ENCODE measurements at regions not wholly inside any gene's neighbourhood (a gene's known extent, or its start where the extent isn't known, plus 50 kb on each side); places are given as distances from the start of the nearest gene placed in this dataset.

DNA sequence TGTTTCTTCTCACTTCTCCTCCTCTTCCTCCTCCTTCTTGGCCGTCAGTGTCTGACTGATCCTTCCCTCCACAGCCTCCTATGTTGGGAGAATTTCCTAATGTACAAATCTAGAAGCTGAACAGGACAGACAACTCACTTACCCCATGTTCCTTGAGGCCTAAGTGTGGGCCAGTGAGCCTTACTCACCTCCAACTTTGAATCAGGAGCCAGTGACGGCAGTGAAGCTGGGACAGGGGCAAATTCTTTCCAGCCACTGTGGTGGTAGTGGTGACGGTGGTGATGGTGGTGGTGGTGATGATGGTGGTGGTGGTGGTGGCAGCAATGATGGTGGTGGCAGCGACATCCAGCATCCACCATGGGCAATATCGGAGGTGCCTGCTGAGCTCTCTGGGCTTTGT lies 166.3 kb downstream of the FAM43A start:
- no peak for DNase-seq
- no peaks in the 10 kb centered on the region for H3K4me1 Mint-ChIP-seq (ENCODE audit: low read depth)
- no peaks in the 10 kb centered on the region for H3K36me3 Mint-ChIP-seq (ENCODE audit: low read depth)
- no peak overlapping the region for H3K4me3 Mint-ChIP-seq
- H3K27ac Mint-ChIP-seq = no peak overlapping the region
- H3K27me3 Mint-ChIP-seq = no peaks in the 10 kb centered on the region
- no peaks in the 10 kb centered on the region for H3K9me3 Mint-ChIP-seq

DNA sequence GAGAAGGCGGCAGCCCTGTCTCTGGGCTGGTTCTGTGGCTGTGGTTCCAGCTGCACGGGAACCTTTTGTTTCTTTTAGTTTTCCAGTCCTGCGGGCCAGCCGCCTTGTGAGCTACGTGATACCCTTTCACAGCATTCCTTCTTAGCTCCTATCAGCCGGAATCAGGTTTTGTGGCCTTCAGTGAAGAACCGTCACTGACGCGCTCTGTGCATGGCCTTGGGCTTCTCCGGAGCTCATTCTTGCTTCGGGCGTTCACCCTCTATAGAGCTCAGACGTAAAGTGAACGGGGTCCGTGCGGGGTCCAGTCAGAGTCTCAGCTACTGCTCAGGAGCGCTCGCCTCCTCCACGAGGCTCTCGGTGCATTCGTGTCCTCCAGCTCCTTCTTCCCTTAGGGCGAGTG lies 166.7 kb downstream of the FAM43A start:
- no peaks in the 10 kb centered on the region for H3K36me3 Mint-ChIP-seq (ENCODE audit: low read depth)
- no peaks in the 10 kb centered on the region for H3K9me3 Mint-ChIP-seq
- H3K27ac Mint-ChIP-seq = no peak overlapping the region
- H3K27me3 Mint-ChIP-seq = no peaks in the 10 kb centered on the region
- no peak for DNase-seq
- no peaks in the 10 kb centered on the region for H3K4me1 Mint-ChIP-seq (ENCODE audit: low read depth)
- no peak overlapping the region for H3K4me3 Mint-ChIP-seq

DNA sequence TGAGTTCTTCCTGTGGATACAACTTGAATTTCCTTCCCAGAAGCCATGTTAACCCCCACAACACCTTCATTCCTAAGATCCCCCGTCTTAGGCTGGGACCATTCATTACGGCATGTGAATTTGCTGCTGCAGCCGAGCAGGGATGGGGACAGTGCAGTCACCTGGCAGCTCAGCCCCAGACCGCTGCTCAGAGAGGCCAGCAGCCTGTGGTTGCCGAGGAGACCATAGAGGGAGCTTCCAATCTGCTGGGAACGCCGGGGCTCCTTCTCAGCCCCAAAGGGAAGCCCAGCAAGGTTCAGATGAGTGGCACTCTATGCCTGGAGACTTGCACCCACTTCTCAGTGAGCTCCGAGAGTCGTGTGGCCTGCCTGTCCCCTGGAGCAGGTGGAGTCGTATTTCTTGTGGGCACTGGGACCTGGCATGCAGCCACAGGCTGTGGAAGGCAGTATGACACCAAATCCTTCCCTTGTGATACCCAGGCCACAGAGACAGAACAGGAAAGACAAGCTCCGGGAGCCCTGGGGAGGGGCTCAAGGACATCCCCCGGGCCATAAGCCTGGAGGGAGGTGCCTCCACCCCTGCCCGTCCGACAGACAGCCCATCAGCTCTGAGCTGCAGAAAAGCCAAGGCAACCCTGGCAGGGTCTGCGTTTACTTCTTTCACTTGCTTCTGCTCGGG lies 167.3 kb downstream of the FAM43A start:
- Mint-ChIP-seq H3K9me3 (no peaks in the 10 kb centered on the region), H3K27me3 (no peaks in the 10 kb centered on the region), H3K27ac (no peak overlapping the region), H3K4me3 (no peak overlapping the region), H3K4me1 (ENCODE audit: low read depth) (no peaks in the 10 kb centered on the region), H3K36me3 (ENCODE audit: low read depth) (no peaks in the 10 kb centered on the region)
- no peak for DNase-seq

DNA sequence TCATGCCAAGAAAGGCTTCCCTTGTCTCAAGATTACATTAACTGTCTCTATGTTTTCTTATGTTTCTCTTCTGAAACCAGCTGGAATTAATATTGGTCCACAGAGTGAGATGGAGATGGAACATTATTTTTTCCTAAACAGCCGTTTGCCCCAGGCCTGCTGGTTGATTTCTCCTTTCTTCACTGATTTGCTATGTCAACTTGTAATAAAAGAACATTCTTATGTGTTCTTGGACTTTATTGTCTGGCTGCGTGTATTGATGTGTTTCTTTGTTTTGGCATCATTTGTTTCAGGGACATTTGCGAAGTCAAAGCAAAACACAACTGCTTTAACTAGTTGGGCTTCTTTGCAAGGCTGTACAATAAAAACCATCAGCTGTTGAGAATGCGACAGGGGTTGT lies 168.5 kb downstream of the FAM43A start:
- Mint-ChIP-seq H3K27ac (no peak overlapping the region), H3K27me3 (no peaks in the 10 kb centered on the region), H3K36me3 (ENCODE audit: low read depth) (no peaks in the 10 kb centered on the region), H3K9me3 (no peaks in the 10 kb centered on the region), H3K4me1 (ENCODE audit: low read depth) (no peaks in the 10 kb centered on the region), H3K4me3 (no peak overlapping the region)
- DNase-seq = no peak

DNA sequence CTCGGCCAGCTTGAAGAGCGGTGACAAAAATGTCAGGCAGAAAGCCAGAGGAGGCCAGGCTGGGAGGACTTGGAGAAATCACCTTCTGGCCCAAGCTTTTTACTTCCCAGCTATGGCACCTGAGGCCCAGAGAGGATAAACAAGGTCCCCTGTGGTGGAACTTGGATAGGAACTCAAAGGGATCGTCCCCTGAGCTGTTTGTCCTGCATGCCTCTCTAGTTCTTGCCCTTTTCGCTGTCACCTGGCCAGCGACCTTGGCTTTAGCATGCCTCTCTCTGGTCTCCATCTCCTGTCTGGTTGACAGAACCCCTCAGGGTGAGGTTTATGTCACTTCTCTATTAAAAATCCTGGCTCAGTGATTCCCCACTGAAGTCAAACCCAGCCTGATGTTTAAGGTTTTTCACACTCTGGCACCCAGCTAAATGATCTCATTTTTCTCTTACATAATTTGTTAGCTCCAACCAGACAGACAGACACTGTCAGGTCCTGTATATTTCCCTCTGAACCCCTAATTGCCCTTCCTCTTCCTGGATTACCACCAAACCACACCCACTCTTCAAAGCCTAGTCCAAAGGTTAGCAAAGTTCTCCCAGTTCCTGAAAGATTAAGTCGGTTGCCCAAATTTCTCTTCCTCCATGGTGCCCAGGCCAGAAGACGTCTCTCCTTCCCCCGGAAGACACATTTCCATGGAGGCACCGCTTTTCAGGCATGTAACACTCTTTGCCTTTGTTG lies 169.1 kb downstream of the FAM43A start:
- no peaks in the 10 kb centered on the region for H3K27me3 Mint-ChIP-seq
- H3K4me1 Mint-ChIP-seq (ENCODE audit: low read depth) = no peaks in the 10 kb centered on the region
- no peaks in the 10 kb centered on the region for H3K36me3 Mint-ChIP-seq (ENCODE audit: low read depth)
- DNase-seq = no peak
- no peaks in the 10 kb centered on the region for H3K9me3 Mint-ChIP-seq
- no peak overlapping the region for H3K27ac Mint-ChIP-seq
- H3K4me3 Mint-ChIP-seq = no peak overlapping the region

DNA sequence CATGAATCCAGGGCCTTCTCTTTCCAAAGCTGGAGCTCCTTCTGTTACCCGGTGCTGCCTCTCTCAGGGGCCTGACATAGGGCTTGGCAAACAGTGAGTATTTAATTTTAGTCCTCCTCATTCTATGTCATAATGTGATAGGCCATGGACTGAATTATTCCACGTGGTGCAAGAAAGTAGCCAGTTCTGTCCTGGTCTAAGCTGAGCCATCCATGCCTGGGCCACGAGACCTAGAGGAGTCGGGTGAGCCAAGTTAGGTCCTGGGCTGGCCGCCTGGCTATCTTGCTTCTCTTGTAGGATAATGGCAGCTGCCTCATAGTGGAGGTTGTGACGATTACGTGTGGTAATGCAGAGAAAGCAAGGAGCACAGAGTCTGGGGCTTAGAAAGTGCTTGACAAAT lies 170.6 kb downstream of the FAM43A start:
- no peaks in the 10 kb centered on the region for H3K27me3 Mint-ChIP-seq
- H3K4me3 Mint-ChIP-seq = no peak overlapping the region
- no peaks in the 10 kb centered on the region for H3K36me3 Mint-ChIP-seq (ENCODE audit: low read depth)
- no peaks in the 10 kb centered on the region for H3K9me3 Mint-ChIP-seq
- H3K4me1 Mint-ChIP-seq (ENCODE audit: low read depth) = no peaks in the 10 kb centered on the region
- no peak overlapping the region for H3K27ac Mint-ChIP-seq
- DNase-seq = no peak

DNA sequence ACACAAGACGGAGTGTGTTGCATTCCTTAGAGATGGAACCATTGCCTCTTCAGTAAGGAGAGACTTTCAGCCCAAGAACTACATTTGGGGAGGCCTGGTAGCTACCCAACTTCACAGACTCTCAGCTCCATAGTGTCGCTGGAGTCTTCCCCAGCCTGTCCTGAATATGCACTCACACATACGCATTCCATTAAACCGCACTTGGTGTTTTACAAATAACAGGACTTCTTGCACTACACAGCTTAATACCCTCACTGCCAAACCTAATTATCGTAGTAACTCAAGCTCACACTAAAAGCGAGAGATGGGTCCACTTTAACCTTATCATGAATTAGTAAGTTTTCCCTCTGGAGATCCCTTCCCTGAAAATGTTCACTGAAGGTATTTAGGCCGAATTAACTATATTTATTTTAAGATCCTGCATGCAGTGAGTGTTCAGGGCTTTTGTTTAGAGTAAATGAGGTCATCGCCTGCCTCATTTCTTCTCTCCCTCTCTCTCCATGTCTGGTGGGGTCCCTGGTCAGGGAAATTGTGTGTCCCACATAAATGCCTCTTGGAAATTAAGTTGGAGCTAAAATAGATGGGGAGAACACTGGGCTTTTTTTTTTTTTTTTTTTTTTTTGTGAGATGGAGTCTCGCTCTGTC lies 171.9 kb downstream of the FAM43A start:
- Mint-ChIP-seq H3K27ac (no peak overlapping the region), H3K4me1 (ENCODE audit: low read depth) (no peaks in the 10 kb centered on the region), H3K9me3 (no peaks in the 10 kb centered on the region), H3K27me3 (peaks cover under 1% of the 10 kb centered on the region), H3K36me3 (ENCODE audit: low read depth) (no peaks in the 10 kb centered on the region), H3K4me3 (no peak overlapping the region)
- DNase-seq = no peak

DNA sequence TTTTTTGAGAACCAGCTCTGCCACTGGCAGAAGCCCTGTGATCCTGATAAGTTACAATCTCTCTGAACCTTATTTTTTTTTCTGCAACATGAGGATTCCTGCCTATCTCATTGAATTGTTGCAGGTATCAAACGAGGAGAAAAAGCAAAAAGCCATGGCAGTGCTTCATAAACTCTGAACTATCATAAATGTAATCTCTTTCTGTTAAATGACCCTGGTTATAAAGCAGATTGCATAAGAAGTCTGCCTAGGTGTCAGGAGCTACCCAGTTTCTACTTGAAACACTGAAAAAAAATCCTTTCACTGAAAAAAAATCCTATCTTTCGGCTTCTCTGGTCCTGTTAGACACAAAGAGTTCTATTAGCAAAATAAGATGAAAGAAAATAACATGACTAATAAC lies 172.7 kb downstream of the FAM43A start:
- Mint-ChIP-seq H3K4me1 (ENCODE audit: low read depth) (no peaks in the 10 kb centered on the region), H3K27me3 (peaks cover 8% of the 10 kb centered on the region), H3K36me3 (ENCODE audit: low read depth) (no peaks in the 10 kb centered on the region), H3K4me3 (no peak overlapping the region), H3K27ac (no peak overlapping the region), H3K9me3 (no peaks in the 10 kb centered on the region)
- DNase-seq = no peak

DNA sequence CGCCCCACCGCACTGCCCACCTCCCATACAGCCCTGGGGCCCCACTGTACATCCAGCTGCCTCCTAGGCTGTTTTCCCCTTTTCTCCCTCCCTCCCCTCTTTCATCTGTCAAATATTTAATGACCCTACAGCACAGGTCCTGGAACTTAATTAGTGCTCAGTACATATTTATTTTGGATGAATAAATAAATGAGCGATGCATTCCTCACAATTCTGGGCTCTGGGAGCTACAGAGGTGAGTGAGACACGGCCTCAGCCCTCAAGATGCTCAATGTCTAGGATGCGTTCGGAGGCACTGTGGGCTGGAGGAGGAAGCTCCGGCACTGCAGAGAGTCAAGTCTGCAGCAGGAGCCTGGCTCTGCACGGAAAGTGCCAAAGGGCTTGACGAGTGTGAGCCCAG lies 175.0 kb downstream of the FAM43A start:
- H3K4me1 Mint-ChIP-seq (ENCODE audit: low read depth) = no peaks in the 10 kb centered on the region
- no peak overlapping the region for H3K4me3 Mint-ChIP-seq
- no peaks in the 10 kb centered on the region for H3K36me3 Mint-ChIP-seq (ENCODE audit: low read depth)
- DNase-seq = no peak
- no peak overlapping the region for H3K27ac Mint-ChIP-seq
- no peaks in the 10 kb centered on the region for H3K9me3 Mint-ChIP-seq
- peaks cover 19% of the 10 kb centered on the region for H3K27me3 Mint-ChIP-seq

DNA sequence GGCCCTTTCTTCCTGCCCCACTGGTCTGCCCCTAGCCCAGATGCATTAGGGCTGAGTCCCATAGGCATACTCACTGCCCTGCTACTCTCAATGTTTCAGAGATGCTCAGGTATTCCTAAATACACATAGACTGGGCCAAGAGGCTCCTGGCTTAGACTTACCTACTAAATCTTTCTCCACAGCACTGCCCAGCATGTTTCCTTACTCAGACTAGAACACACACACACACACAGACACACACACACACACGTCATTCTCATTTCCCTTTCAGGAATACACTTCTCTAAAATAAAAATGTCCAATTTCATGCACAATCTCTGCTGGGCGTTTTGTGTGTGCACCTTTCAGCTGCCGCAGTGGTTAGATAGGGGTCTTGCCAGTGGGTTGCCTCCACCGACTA lies 175.7 kb downstream of the FAM43A start:
- no peak for DNase-seq
- Mint-ChIP-seq H3K27me3 (peaks cover 22% of the 10 kb centered on the region), H3K4me1 (ENCODE audit: low read depth) (no peaks in the 10 kb centered on the region), H3K27ac (no peak overlapping the region), H3K36me3 (ENCODE audit: low read depth) (no peaks in the 10 kb centered on the region), H3K4me3 (no peak overlapping the region), H3K9me3 (no peaks in the 10 kb centered on the region)

DNA sequence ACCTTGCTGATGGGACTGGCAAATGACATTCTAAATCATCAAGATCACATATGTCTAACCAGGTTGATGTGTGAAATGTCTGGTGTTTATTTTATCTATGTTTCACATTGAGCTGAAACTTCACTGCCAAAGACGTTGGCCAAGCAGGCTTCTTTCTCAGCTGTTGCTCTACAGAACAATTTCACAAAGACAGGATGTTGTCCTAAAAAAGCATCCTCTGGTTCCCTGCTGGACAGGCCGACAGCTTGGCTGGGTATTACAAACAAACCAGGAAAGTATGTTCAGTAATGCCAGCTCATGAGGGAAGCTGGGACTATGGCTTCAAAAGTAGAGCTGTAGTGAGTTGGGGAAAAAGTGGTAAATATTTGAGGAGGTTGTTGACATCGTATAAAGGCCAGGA lies 179.4 kb downstream of the FAM43A start:
- DNase-seq = no peak
- H3K27me3 Mint-ChIP-seq = peaks cover 46% of the 10 kb centered on the region
- no peaks in the 10 kb centered on the region for H3K36me3 Mint-ChIP-seq (ENCODE audit: low read depth)
- no peaks in the 10 kb centered on the region for H3K4me1 Mint-ChIP-seq (ENCODE audit: low read depth)
- no peak overlapping the region for H3K4me3 Mint-ChIP-seq
- H3K27ac Mint-ChIP-seq = no peak overlapping the region
- no peaks in the 10 kb centered on the region for H3K9me3 Mint-ChIP-seq

DNA sequence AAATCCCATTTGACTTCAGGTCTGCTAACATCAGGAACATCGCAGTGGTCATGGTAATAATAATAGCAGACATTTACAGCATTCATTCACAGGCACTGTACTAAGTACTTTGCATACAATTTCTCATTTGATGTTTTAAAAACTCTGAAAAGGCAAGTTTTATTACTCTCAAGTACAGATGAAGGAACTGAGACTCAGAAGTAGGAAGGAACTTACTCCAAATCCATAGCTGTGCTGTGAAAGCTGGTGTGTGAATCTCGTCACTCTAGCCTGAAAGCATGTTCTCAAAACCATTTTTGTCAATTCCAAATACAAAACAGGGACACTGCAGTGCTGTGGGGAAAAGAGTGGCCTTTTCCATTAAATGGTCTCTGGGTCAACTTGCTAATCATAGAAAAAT lies 179.9 kb downstream of the FAM43A start:
- Mint-ChIP-seq H3K27me3 (peaks cover 46% of the 10 kb centered on the region), H3K4me1 (ENCODE audit: low read depth) (no peaks in the 10 kb centered on the region), H3K9me3 (no peaks in the 10 kb centered on the region), H3K36me3 (ENCODE audit: low read depth) (no peaks in the 10 kb centered on the region), H3K27ac (no peak overlapping the region), H3K4me3 (no peak overlapping the region)
- DNase-seq = no peak

DNA sequence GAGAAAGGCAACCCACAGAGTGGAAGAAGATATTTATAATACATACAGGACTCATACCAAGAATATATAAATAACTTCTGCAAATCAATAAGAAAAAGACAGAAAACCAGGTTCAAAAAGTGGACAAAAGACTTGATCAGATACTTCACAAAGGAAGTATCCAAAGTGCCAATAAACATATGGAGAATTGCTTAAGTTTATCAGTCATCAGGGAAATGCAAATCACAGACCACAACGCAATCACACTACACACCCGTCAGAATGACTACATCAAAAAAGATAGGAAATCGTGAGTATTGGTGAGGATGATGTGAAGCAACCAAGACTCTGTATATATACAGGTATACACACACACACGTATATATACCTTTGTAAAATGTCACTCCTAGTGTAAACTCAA lies 180.6 kb downstream of the FAM43A start:
- no peak overlapping the region for H3K4me3 Mint-ChIP-seq
- H3K4me1 Mint-ChIP-seq (ENCODE audit: low read depth) = no peaks in the 10 kb centered on the region
- peaks cover 46% of the 10 kb centered on the region for H3K27me3 Mint-ChIP-seq
- no peaks in the 10 kb centered on the region for H3K9me3 Mint-ChIP-seq
- H3K27ac Mint-ChIP-seq = no peak overlapping the region
- H3K36me3 Mint-ChIP-seq (ENCODE audit: low read depth) = no peaks in the 10 kb centered on the region
- DNase-seq = no peak

DNA sequence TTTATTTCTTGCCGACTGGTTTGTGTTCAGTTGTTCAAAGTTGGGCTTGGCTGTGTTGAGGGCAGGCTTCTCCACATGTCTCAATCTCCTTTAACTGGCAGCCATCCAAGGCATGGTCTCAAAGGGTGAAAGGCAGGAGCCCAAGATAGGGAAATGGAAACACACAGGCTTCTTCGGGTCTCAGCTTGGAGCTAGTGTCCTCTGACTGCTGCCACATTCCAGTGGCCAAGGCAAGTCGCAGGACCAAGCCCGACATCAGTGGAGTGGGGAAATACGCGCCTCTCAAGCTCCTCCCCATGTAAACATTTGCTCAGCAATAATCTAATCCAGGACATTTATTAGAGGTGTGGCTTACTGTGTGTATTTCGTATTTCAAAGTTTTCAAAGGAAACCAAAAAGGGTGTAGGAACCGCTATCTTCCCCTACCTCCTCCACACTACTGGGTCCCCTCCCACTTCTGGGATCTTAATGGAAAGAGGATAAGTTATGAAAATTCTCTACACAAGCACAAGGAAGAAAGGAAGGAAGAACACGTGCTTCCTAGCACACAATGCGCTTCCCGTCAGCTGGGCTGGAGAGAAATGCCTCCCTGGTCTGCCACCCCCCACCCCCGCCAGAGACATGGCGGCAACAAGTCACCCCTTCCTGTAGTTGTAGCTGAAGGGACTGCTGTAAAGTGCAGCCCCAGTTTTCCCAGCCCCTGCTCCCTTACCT lies 181.7 kb downstream of the FAM43A start:
- Mint-ChIP-seq H3K27ac (no peak overlapping the region), H3K4me3 (no peak overlapping the region), H3K36me3 (ENCODE audit: low read depth) (no peaks in the 10 kb centered on the region), H3K27me3 (peaks cover 46% of the 10 kb centered on the region), H3K9me3 (no peaks in the 10 kb centered on the region), H3K4me1 (ENCODE audit: low read depth) (no peaks in the 10 kb centered on the region)
- no peak for DNase-seq

DNA sequence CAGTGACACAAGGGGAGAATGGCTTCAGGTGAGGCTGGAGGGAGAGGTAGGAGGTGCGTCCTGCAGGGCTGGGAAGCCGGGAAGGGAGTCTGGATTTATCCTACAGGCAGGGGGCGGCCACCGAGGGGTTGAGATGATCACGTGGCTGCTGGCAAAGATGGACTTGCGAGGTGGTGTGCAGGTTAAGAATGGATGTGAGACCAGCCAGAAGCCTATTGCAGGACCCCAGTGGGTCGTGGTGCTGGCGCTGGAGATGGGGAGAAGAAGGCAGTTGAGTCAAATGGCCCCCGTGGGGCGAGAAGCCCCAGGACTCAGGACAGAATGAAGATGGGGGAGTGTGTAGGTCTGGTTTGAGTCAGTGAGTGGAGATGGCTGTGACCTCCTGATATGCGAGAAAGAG lies 183.1 kb downstream of the FAM43A start:
- Mint-ChIP-seq H3K4me1 (ENCODE audit: low read depth) (no peaks in the 10 kb centered on the region), H3K27ac (no peak overlapping the region), H3K9me3 (no peaks in the 10 kb centered on the region), H3K36me3 (ENCODE audit: low read depth) (no peaks in the 10 kb centered on the region), H3K27me3 (peaks cover 38% of the 10 kb centered on the region), H3K4me3 (no peak overlapping the region)
- no peak for DNase-seq

Data from activated T-cell treated with anti-CD3 and anti-CD28 coated beads, Interleukin-2, amount 50 U/mL, for 24 hours (primary cell).